ENCODE measurements at regions not wholly inside any gene's neighbourhood (a gene's known extent, or its start where the extent isn't known, plus 50 kb on each side); places are given as distances from the start of the nearest gene placed in this dataset.

DNA sequence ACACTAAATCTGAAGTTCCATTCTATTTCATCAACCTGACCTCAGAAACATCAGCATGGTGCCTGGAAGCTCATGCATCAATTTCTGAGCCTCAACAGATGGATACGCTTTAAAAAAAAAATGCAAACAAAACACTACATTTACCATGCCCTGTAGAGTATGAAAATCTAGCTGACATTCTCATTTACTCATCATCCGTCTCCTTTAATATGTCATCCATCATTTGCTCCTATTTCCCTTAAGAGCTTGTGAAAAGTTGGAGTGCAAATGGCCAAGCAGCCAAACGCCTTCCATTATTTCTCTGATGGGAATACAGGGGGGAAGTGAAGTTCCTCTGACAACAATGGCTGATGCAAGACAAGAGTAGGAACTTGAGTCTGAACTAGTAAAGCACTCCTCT, 295.0 kb downstream of the TGFB2 start:
- Histone ChIP-seq H3K4me2 (ENCODE audit: low read length) (no peak overlapping the region), H3K4me3 (ENCODE audit: low read depth, low read length, poor library complexity, severe bottlenecking) (no peak overlapping the region), H3K36me3 (ENCODE audit: insufficient read depth, low read length) (no peaks in the 10 kb centered on the region), H3K9me3 (ENCODE audit: low read length) (no peaks in the 10 kb centered on the region), H3K79me2 (ENCODE audit: insufficient read depth, low read depth, low read length) (no peaks in the 10 kb centered on the region), H2AFZ (ENCODE audit: low read length) (no peak overlapping the region), H3K27ac (ENCODE audit: low read depth, low read length, poor library complexity, severe bottlenecking) (no peak overlapping the region), H3K9me2 (ENCODE audit: insufficient read depth, low read length) (no peaks in the 10 kb centered on the region), H3K4me1 (ENCODE audit: insufficient read depth, low read length, poor library complexity, severe bottlenecking) (no peaks in the 10 kb centered on the region), H4K20me1 (ENCODE audit: insufficient read depth, low read length) (no peaks in the 10 kb centered on the region)
- TF ChIP-seq, protein P1, sequence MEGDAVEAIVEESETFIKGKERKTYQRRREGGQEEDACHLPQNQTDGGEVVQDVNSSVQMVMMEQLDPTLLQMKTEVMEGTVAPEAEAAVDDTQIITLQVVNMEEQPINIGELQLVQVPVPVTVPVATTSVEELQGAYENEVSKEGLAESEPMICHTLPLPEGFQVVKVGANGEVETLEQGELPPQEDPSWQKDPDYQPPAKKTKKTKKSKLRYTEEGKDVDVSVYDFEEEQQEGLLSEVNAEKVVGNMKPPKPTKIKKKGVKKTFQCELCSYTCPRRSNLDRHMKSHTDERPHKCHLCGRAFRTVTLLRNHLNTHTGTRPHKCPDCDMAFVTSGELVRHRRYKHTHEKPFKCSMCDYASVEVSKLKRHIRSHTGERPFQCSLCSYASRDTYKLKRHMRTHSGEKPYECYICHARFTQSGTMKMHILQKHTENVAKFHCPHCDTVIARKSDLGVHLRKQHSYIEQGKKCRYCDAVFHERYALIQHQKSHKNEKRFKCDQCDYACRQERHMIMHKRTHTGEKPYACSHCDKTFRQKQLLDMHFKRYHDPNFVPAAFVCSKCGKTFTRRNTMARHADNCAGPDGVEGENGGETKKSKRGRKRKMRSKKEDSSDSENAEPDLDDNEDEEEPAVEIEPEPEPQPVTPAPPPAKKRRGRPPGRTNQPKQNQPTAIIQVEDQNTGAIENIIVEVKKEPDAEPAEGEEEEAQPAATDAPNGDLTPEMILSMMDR (conservative IDR thresholded peaks at IDR 0.05; ENCODE audit: low read length): no peak
- no peak for TF ChIP-seq EZH2phosphoT487 (IDR thresholded peaks at IDR 0.05; ENCODE audit: borderline replicate concordance, low read depth, low read length)
- no peak for DNase-seq (ENCODE audit: low spot score)
- CTCF ChIA-PET (ENCODE audit: unreplicated experiment): no interaction called here
- POLR2A ChIA-PET: no interaction called here
- no TSS peak for BruUV-seq (replicated peaks)
- intact Hi-C loops (cut with micrococcal nuclease; ENCODE audit: unreplicated experiment): no loop called here

DNA sequence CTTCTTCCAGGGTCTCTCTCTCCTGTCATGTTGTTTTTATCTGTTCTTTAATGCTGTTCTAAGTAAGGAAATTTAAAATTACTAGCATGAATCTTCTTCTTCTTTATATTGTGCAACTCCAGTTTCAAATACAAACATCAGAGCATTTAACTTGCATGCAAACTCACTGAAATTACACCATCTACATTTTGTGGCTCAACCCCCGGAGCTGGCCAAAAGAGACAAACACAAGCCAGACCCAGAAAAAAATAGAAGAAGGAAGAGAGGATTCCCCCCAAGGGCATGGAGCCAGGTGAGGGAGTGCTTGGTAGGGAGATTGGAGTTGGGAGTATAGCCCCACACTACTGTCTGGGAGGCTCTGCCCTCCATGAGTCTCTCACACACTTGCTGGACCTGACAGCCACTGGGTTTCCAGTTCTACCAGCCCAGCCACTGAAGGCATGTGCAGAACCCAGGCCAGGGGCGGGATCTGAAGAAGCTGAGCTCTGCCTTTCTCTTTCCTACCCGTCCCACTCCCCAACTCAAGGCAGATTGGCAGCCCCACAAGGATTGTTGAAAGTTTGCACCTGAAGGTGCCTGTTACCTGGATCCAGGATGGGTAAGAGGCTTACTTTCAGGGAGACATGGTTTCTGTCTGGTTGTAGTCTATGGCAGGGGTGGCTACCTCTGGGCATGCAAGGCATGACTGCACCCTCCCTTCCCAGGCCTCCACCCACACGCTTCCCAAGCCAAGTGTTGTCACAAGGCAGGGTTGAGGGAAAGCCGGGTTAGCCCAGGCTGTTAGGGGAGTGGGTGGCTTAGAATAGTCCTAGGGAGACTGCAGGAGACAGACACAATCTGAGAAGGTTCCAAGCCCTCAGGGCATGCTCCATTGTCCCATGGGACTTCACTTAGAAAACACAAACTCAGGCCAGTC, 297.2 kb downstream of the TGFB2 start:
- ChIA-PET CTCF (ENCODE audit: unreplicated experiment) (no interaction called here), POLR2A (interaction anchor here (0.6 kb wide), 1 partner anchor 1386 kb away, joined by 3 read pairs; no protein-coding TSS in a partner anchor)
- TF ChIP-seq, protein P1 (conservative IDR thresholded peaks at IDR 0.05; ENCODE audit: low read length): no peak
- no peak for TF ChIP-seq EZH2phosphoT487 (IDR thresholded peaks at IDR 0.05; ENCODE audit: borderline replicate concordance, low read depth, low read length)
- Histone ChIP-seq H2AFZ (ENCODE audit: low read length) (no peak overlapping the region), H3K4me2 (ENCODE audit: low read length) (no peak overlapping the region), H3K4me1 (ENCODE audit: insufficient read depth, low read length, poor library complexity, severe bottlenecking) (no peaks in the 10 kb centered on the region), H3K36me3 (ENCODE audit: insufficient read depth, low read length) (no peaks in the 10 kb centered on the region), H3K9me2 (ENCODE audit: insufficient read depth, low read length) (no peaks in the 10 kb centered on the region), H3K4me3 (ENCODE audit: low read depth, low read length, poor library complexity, severe bottlenecking) (no peak overlapping the region), H3K9me3 (ENCODE audit: low read length) (no peaks in the 10 kb centered on the region), H3K27ac (ENCODE audit: low read depth, low read length, poor library complexity, severe bottlenecking) (no peak overlapping the region), H4K20me1 (ENCODE audit: insufficient read depth, low read length) (no peaks in the 10 kb centered on the region), H3K79me2 (ENCODE audit: insufficient read depth, low read depth, low read length) (no peaks in the 10 kb centered on the region)
- no TSS peak for BruUV-seq (replicated peaks)
- intact Hi-C loops (cut with micrococcal nuclease; ENCODE audit: unreplicated experiment): no loop called here
- no peak for DNase-seq (ENCODE audit: low spot score)

DNA sequence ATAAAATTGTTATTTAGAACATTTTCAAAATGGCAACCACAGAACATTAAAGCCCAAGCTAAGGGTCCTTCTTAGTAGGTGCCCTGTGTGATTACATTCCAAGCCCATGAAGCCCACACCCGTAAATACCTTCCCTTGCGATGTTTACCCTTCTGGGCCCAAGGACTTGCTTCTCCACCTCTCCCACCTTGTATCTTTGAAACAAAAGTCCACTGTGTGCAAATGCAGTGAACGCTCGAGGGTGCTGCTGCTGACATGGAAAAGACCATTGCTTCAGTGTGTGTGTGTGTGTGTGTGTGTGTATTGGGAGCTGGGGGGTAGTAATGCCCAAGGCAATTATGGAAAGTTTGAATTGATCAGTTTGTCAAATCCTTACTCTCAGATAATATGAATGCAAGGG, 298.1 kb downstream of the TGFB2 start:
- Histone ChIP-seq H4K20me1 (ENCODE audit: insufficient read depth, low read length) (no peaks in the 10 kb centered on the region), H3K9me3 (ENCODE audit: low read length) (no peaks in the 10 kb centered on the region), H3K4me1 (ENCODE audit: insufficient read depth, low read length, poor library complexity, severe bottlenecking) (no peaks in the 10 kb centered on the region), H3K4me3 (ENCODE audit: low read depth, low read length, poor library complexity, severe bottlenecking) (no peak overlapping the region), H2AFZ (ENCODE audit: low read length) (no peak overlapping the region), H3K36me3 (ENCODE audit: insufficient read depth, low read length) (no peaks in the 10 kb centered on the region), H3K4me2 (ENCODE audit: low read length) (no peak overlapping the region), H3K79me2 (ENCODE audit: insufficient read depth, low read depth, low read length) (no peaks in the 10 kb centered on the region), H3K9me2 (ENCODE audit: insufficient read depth, low read length) (no peaks in the 10 kb centered on the region), H3K27ac (ENCODE audit: low read depth, low read length, poor library complexity, severe bottlenecking) (no peak overlapping the region)
- BruUV-seq (replicated peaks): no TSS peak
- DNase-seq (ENCODE audit: low spot score): no peak
- ChIA-PET POLR2A (interaction anchor here (0.6 to 0.7 kb wide), 2 partner anchors 582 to 1387 kb away, joined by 3 read pairs; no protein-coding TSS in a partner anchor), CTCF (ENCODE audit: unreplicated experiment) (no interaction called here)
- intact Hi-C loops (cut with micrococcal nuclease; ENCODE audit: unreplicated experiment): no loop called here
- no peak for TF ChIP-seq EZH2phosphoT487 (IDR thresholded peaks at IDR 0.05; ENCODE audit: borderline replicate concordance, low read depth, low read length)
- TF ChIP-seq, protein P1 (conservative IDR thresholded peaks at IDR 0.05; ENCODE audit: low read length): no peak

Data from OCI-LY7 (cell line).